Aorta (tissue), 5 donors: ENCODE measurements at regions not wholly inside any gene's neighbourhood (a gene's known extent, or its start where the extent isn't known, plus 50 kb on each side); places are given as distances from the start of the nearest gene placed in this dataset.
"Not testable (repeated sequence)": the region's sequence is repeated elsewhere in the genome, so short reads cannot be mapped to it uniquely, and the experiment has no call there.

Experiments
- ATAC-seq: fragments of 200-7000 bp; cut with Tn5 transposase; one replicate; pipeline ENCODE4 v1.9.1; 2022; ENCODE audit warnings: moderate library complexity; ENCODE audit not compliant: low FRiP score
- DNase-seq, 2 donors: peaks; one replicate each; pipeline ENCODE4 v3.0.0-alpha.2; 2020
- H3K27ac ChIP-seq, 2 donors: one replicate each; pipeline ENCODE4 v1.5.1; 2013; ENCODE audit warnings: low read length in 2 of 2, mild to moderate bottlenecking in 2 of 2, moderate library complexity in 2 of 2, control low read depth in 1 of 2, inconsistent platforms in 1 of 2, low read depth in 1 of 2
- H3K27me3 ChIP-seq, 2 donors: one replicate each; pipeline ENCODE4 v1.6.1; 2013; ENCODE audit warnings: control low read depth in 1 of 2, low read length in 1 of 2, mild to moderate bottlenecking in 1 of 2, moderate library complexity in 1 of 2; ENCODE audit not compliant: insufficient read depth in 2 of 2, control insufficient read depth in 1 of 2
- H3K36me3 ChIP-seq, 2 donors: one replicate each; pipeline ENCODE4 v1.6.1; 2013; ENCODE audit warnings: control low read depth in 1 of 2, low read length in 1 of 2, mild to moderate bottlenecking in 1 of 2; ENCODE audit not compliant: insufficient read depth in 2 of 2, control insufficient read depth in 1 of 2
- H3K4me1 ChIP-seq, 2 donors: one replicate each; pipeline ENCODE4 v1.6.1; 2013; ENCODE audit warnings: low read length in 2 of 2, control low read depth in 1 of 2, mild to moderate bottlenecking in 1 of 2, moderate library complexity in 1 of 2; ENCODE audit not compliant: insufficient read depth in 2 of 2, control insufficient read depth in 1 of 2
- H3K4me3 ChIP-seq, 2 donors: one replicate each; pipeline ENCODE4 v1.5.1; 2013; ENCODE audit warnings: low read length in 2 of 2, control low read depth in 1 of 2, mild to moderate bottlenecking in 1 of 2
- H3K9me3 ChIP-seq: one replicate; pipeline ENCODE4 v1.6.1; 2013; ENCODE audit warnings: mild to moderate bottlenecking, low read length; ENCODE audit not compliant: control insufficient read depth
- WGBS, 2 donors: extraction: QIAGEN DNeasy Blood & Tissue Kit; methylation state at CpG; one replicate each; pipeline ENCODE4 v1.1.7; 2013; 5-methylcytosine and 5-hydroxymethylcytosine counted together
- intact Hi-C, 2 donors: fragments of 100-400 bp; cut with DNase I; formaldehyde crosslinking; loops; one replicate each; pipeline versions ENCODE4 v1.14.2 to v1.15.0; 2022
- donor health status: healthy with polysubstance abuse.
- donor health status: Bipolar disorder and iron deficiency.
- donor health status: DM: no; HTN: no; CAD: no.
- donor health status: DM: no; HTN: no; CAD: no.
- donor health status: DM: yes; HTN: yes; CAD: no.

DNA sequence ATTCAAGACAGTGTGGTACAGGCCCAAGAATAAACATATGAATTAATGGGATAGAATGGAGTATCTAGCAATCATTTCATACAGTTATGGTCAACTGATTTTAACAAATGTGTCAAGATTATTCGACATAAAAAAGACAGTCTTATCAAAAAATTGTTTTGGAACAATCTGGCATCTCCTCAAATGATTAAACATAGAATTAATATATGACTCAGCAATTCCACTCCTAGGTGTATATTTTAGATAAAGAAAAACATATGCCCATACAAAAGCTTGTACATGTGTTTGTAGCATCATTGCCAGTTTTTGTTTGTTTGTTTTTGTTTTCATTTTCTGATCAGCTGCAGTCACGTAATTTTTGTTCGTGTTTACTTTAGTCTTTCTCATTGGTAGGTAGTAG lies 1188.3 kb downstream of the BRINP3 start:
- ATAC-seq, result no peak
- Histone ChIP-seq H3K36me3 (no peaks in the 10 kb centered on the region), H3K27me3 (no peaks in the 10 kb centered on the region), H3K27ac (no peak overlapping the region), H3K4me3 (no peak overlapping the region), H3K4me1 (no peaks in the 10 kb centered on the region), H3K9me3 (no peaks in the 10 kb centered on the region)
- 83 to 84% methylated on average over 3 of the region's 3 CpGs for WGBS, 2 donors
- intact Hi-C loops, result no loop called here
- no peak for DNase-seq

DNA sequence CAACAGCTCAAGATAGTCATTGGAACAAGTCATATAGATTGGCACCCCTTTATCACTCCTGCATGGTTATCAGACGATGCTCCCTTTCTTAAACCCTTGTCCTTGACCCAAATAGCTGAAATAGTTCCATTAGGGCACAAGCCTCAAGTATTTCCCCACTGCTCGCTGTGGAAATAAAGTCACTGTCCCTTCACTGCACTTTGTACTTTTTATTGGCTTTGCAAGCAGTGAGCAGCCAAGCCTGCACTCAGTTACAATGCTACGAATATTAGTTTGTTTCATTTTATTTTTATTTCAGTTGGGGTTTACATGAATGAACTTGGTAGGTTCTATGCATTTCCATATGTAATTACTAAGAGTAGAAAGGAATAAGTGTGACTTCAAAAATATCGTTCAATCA lies 1176.4 kb downstream of the BRINP3 start:
- DNase-seq (no peak), ATAC-seq (no peak)
- H3K27me3 ChIP-seq, result no peaks in the 10 kb centered on the region
- no peaks in the 10 kb centered on the region for H3K4me1 ChIP-seq
- no peaks in the 10 kb centered on the region for H3K9me3 ChIP-seq
- intact Hi-C loops, result no loop called here
- no peak overlapping the region for H3K27ac ChIP-seq
- H3K36me3 ChIP-seq, result no peaks in the 10 kb centered on the region
- 67 to 73% methylated on average over 4 of the region's 4 CpGs for WGBS, 2 donors
- H3K4me3 ChIP-seq, result no peak overlapping the region

DNA sequence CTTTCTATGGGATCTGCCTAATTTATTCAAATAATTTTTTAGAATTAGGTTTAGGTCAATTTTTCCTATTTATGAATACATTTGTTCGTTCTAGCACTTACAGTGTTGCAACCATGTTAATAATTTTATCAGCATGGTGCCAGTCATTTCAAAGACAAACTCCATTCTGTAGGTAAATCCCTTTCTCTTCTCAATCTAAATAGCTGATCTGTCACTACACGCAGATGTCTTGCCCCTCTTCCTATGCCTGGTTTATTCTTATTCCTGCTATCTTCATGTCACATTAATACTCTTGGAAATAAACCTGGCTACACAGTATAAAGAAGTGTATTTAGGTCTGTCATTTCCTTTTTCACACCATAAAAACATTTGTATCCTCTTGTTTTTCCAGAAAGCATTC lies 1172.4 kb downstream of the BRINP3 start:
- H3K9me3 ChIP-seq, result no peaks in the 10 kb centered on the region
- ATAC-seq, result no peak
- H3K27me3 ChIP-seq, result no peaks in the 10 kb centered on the region
- H3K4me3 ChIP-seq, result no peak overlapping the region
- no peaks in the 10 kb centered on the region for H3K36me3 ChIP-seq
- H3K4me1 ChIP-seq, result no peaks in the 10 kb centered on the region
- DNase-seq, result no peak
- intact Hi-C loops, result no loop called here
- no peak overlapping the region for H3K27ac ChIP-seq
- WGBS, 2 donors, result 70 to 77% methylated on average over 2 of the region's 2 CpGs

DNA sequence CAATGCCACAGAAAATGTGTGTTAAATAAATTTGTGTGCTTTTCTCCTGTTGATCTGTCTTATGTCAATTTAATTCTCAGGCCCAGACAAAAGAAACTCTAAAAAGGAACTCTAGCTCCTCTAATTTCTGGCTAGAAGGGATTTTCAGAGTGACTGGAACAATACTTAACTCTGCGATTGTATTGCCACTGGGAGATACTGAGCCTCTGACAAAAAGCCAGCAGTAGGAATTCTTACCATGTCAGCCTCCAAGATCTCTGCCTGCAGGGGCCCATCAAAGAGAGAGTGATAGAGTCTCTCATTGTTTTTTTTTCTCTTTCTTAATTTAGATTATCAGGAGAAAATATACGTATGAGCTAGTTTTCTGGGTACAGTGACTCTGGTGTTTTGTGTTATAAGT lies 1165.7 kb downstream of the BRINP3 start:
- H3K4me1 ChIP-seq, result no peaks in the 10 kb centered on the region
- no peaks in the 10 kb centered on the region for H3K9me3 ChIP-seq
- H3K27me3 ChIP-seq, result peaks cover 0 to 1% of the 10 kb centered on the region in 2 donors
- intact Hi-C loops, result no loop called here
- no peak overlapping the region for H3K4me3 ChIP-seq
- WGBS, 2 donors, result 54 to 58% methylated on average over 2 of the region's 2 CpGs
- ATAC-seq (no peak), DNase-seq (no peak)
- no peaks in the 10 kb centered on the region for H3K36me3 ChIP-seq
- no peak overlapping the region for H3K27ac ChIP-seq

DNA sequence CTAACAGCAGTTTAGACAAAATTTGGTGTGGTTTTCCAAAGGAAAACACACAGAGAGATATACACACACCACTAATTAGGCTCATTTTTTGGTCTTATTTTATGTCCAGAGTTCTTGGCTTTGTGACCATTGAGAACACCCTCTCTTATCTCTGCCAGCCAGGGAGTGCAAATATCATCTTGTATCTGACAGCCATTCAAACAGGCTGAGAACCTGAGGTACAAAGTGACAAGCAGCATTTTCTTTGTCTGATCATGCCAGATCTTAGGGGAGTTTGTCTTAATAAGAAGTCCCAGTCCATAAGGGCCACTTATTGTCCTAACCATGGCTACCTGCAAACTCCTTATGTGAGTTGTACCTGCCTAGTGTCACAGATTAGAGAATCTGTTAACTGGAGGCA lies 1165.2 kb downstream of the BRINP3 start:
- H3K27ac ChIP-seq, result no peak overlapping the region
- no peaks in the 10 kb centered on the region for H3K4me1 ChIP-seq
- DNase-seq (no peak), ATAC-seq (no peak)
- peaks cover 0 to 1% of the 10 kb centered on the region in 2 donors for H3K27me3 ChIP-seq
- intact Hi-C loops, result no loop called here
- H3K9me3 ChIP-seq, result no peaks in the 10 kb centered on the region
- H3K4me3 ChIP-seq, result no peak overlapping the region
- no peaks in the 10 kb centered on the region for H3K36me3 ChIP-seq

DNA sequence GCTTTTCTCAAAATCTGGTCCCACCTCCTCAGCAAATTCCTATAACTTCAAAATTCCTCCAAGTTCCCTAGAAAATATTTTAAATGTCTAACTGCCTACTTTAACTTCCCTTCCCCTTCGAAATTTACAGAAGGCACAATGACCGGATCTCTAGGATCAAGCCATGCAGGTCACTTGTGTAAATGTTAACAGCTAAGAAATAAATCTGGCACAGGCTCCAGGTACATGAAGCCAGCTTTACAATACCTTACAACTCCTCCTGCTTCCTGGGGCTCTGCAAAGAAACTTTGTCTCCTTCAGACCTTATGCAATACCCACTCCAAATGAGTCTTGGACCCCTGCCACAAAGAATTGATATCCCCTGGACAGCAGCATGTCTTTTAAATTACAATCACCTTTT lies 1164.2 kb downstream of the BRINP3 start:
- no peak overlapping the region for H3K4me3 ChIP-seq
- ATAC-seq (no peak), DNase-seq (no peak)
- intact Hi-C loops, result no loop called here
- H3K27me3 ChIP-seq, result peaks cover 0 to 1% of the 10 kb centered on the region in 2 donors
- no peaks in the 10 kb centered on the region for H3K36me3 ChIP-seq
- no peaks in the 10 kb centered on the region for H3K9me3 ChIP-seq
- no peaks in the 10 kb centered on the region for H3K4me1 ChIP-seq
- no peak overlapping the region for H3K27ac ChIP-seq
- WGBS, 2 donors, result 36 to 58% methylated on average over 2 of the region's 2 CpGs

DNA sequence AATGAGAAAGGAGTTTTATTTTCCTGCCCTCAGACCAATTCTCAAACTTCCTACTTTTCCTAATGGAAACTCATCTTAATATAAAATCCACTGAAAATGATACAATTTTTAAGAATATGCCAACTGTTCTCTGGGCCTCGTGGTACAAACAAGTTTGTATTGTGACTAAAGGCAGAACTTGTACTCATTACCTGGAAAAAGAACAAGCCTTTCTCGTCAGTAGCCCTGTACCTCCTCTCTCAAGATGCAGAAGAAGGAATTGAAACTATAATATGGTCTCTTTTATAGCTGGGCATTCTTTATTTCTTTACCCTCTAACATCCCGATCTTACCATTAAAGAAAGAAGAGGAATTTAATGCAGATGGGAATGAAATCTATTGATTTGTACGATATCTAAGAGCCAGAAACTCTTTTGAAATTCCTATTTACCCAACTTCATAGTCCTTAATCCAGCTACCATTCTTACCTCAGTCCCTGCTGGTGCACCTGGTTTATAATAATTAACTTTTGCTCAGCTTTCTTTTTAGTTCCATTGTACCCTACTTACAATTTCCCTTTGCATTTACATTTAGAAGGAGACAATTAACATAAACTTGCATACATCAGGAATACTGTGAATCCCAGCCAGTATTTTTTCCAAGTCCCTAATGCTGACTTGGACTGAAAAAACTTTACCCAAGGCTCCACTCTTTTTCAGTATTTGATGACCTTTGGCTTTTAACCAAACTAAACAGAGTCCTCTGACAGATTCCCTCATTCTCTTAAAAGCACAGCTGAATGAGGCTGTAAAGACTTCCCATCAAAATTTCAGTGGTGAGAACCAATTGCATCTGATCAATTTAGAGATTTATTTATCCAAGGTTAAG lies 1162.4 kb downstream of the BRINP3 start:
- intact Hi-C loops, result no loop called here
- no peak overlapping the region for H3K4me3 ChIP-seq
- H3K9me3 ChIP-seq, result no peaks in the 10 kb centered on the region
- ATAC-seq (no peak), DNase-seq (no peak)
- H3K27ac ChIP-seq, result no peak overlapping the region
- no peaks in the 10 kb centered on the region for H3K36me3 ChIP-seq
- WGBS, 2 donors, result 75 to 84% methylated on average over 4 of the region's 4 CpGs
- peaks cover 0 to 1% of the 10 kb centered on the region in 2 donors for H3K27me3 ChIP-seq
- H3K4me1 ChIP-seq, result no peaks in the 10 kb centered on the region

DNA sequence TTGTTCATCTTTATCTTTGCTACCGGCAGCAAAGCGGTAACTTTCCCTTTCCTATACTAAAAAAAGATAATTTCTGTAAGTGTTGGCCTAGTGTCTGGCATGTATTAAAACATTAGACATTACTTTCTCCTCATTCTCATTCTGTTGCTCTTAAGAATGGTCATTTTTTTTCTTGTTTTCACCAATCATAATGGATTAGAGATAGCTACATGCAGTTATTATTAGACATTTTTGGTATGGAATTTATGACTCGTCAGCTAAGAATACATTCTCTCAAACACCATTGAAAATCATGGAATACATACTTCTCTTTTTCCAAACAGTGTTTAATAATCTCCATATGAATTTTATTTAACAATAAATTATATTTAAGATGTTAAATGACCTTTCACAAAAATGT lies 1154.6 kb downstream of the BRINP3 start:
- 17 to 18% methylated on average over 3 of the region's 3 CpGs for WGBS, 2 donors
- Histone ChIP-seq H3K27ac (no peak overlapping the region), H3K27me3 (no peaks in the 10 kb centered on the region), H3K4me1 (no peaks in the 10 kb centered on the region), H3K9me3 (no peaks in the 10 kb centered on the region), H3K4me3 (no peak overlapping the region), H3K36me3 (no peaks in the 10 kb centered on the region)
- ATAC-seq (no peak), DNase-seq (no peak)
- intact Hi-C loops, result no loop called here

DNA sequence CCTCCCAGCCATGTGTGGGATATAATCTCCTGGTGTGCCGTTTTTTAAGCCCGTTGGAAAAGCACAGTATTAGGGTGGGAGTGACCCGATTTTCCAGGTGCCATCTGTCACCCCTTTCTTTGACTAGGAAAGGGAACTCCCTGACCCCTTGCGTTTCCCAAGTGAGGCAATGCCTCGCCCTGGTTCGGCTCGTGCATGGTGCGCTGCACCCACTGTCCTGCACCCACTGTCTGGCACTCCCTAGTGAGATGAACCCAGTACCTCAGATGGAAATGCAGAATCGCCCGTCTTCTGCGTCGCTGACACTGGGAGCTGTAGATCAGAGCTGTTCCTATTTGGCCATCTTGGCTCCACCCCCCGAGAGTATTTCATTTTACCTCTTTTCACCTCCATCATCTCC lies 1146.6 kb downstream of the BRINP3 start:
- ATAC-seq, H3K4me1 ChIP-seq, H3K36me3 ChIP-seq, H3K27ac ChIP-seq, H3K27me3 ChIP-seq, intact Hi-C loops, H3K4me3 ChIP-seq, H3K9me3 ChIP-seq, DNase-seq: not testable (repeated sequence)
- WGBS, 2 donors, result 77 to 87% methylated on average over 12 to 13 of the region's 13 CpGs
